Upper lobe of left lung (tissue), 4 donors: ENCODE measurements at regions not wholly inside any gene's neighbourhood (a gene's known extent, or its start where the extent isn't known, plus 50 kb on each side); places are given as distances from the start of the nearest gene placed in this dataset.

Source experiments
- CTCF ChIP-seq, 6 experiments: fragments of 450-650 bp in 4 of 6; fragments of 200-600 bp in 2 of 6; sonication (generic) in 2 of 6; IDR thresholded peaks; one replicate each; pipeline ENCODE4 v1.5.1; 2016 to 2019; ENCODE audit warnings: antibody characterized with exemption in 6 of 6
- POLR2A ChIP-seq, 4 donors: fragments of 450-650 bp; IDR thresholded peaks; one replicate each; pipeline ENCODE4 v1.5.1; 2016 to 2017; ENCODE audit warnings: antibody characterized with exemption in 4 of 4, mild to moderate bottlenecking in 2 of 4
- POLR2AphosphoS5 ChIP-seq, 2 donors: sonication (generic); formaldehyde crosslinking; IDR thresholded peaks; one replicate each; pipeline ENCODE4 v1.5.1; 2017; ENCODE audit warnings: antibody characterized with exemption in 2 of 2

- TF ChIP-seq CTCF (IDR thresholded peaks at IDR 0.05) (no peak), POLR2AphosphoS5 (IDR thresholded peaks at IDR 0.05) (no peak), POLR2A (IDR thresholded peaks at IDR 0.05) (no peak)
Measured at GRCh38 chr12:98453070-98453469, 62.3 kb upstream of the TMPO start.
